SK-N-SH (cell line): ENCODE measurements at regions not wholly inside any gene's neighbourhood (a gene's known extent, or its start where the extent isn't known, plus 50 kb on each side); places are given as distances from the start of the nearest gene placed in this dataset.

Experiments
- CTCF ChIP-seq: fragments of 200-600 bp; sonication (generic); IDR thresholded peaks from 2 replicates; pipeline ENCODE4 v1.6.1; 2017; ENCODE audit warnings: antibody characterized with exemption, mild to moderate bottlenecking, moderate library complexity
- EP300 ChIP-seq, 2 experiments: IDR thresholded peaks; 2 replicates each; pipeline versions ENCODE4 v1.4.0 to v1.6.1; 2012; ENCODE audit warnings: borderline replicate concordance in 1 of 2, low read depth in 1 of 2, low read length in 1 of 2
- EZH2phosphoT487 ChIP-seq: fragments of 200-600 bp; sonication (generic); IDR thresholded peaks from 2 replicates; pipeline ENCODE4 v1.6.1; 2017; ENCODE audit warnings: low read depth, mixed run types, mild to moderate bottlenecking, antibody characterized with exemption, moderate library complexity, borderline replicate concordance
- FOXJ3 ChIP-seq: sonication (generic); formaldehyde crosslinking; IDR thresholded peaks from 2 replicates; pipeline ENCODE4 v1.5.1; 2020; ENCODE audit warnings: mild to moderate bottlenecking, missing genetic modification reagents
- GABPA ChIP-seq: IDR thresholded peaks from 2 replicates; pipeline ENCODE4 v1.4.0; 2012; ENCODE audit warnings: low read depth, mild to moderate bottlenecking
- GATA2 ChIP-seq: sonication (generic); formaldehyde crosslinking; IDR thresholded peaks from 2 replicates; pipeline ENCODE4 v1.5.0; 2020; ENCODE audit warnings: mild to moderate bottlenecking, missing genetic modification reagents
- MAX ChIP-seq: IDR thresholded peaks from 2 replicates; pipeline ENCODE4 v1.4.0; 2012; ENCODE audit warnings: low read depth
- POLR2AphosphoS5 ChIP-seq: IDR thresholded peaks from 2 replicates; pipeline ENCODE4 v1.6.1; 2012; ENCODE audit warnings: low read depth, low read length
- REST ChIP-seq: IDR thresholded peaks from 2 replicates; pipeline ENCODE4 v1.6.1; 2012; ENCODE audit warnings: mild to moderate bottlenecking, low read depth, low read length, moderate library complexity
- USF1 ChIP-seq: IDR thresholded peaks from 2 replicates; pipeline ENCODE4 v1.4.0; 2012; ENCODE audit warnings: low read depth, borderline replicate concordance
- USF2 ChIP-seq: fragments of 150-350 bp; IDR thresholded peaks from 2 replicates; pipeline ENCODE4 v1.6.1; 2017; ENCODE audit warnings: antibody characterized with exemption, low read length, low read depth, borderline replicate concordance
- YY1 ChIP-seq: IDR thresholded peaks from 2 replicates; pipeline ENCODE4 v1.4.0; 2012; ENCODE audit warnings: low read depth, mild to moderate bottlenecking

- TF ChIP-seq CTCF = no peak
- no peak for TF ChIP-seq YY1
- no peak for TF ChIP-seq USF1
- no peak for TF ChIP-seq GATA2 (CRISPR knock-in tag)
- no peak for TF ChIP-seq EP300 (IDR thresholded peaks at IDR 0.05; ENCODE audit: borderline replicate concordance in 1 of 2, low read depth in 1 of 2, low read length in 1 of 2)
- TF ChIP-seq POLR2AphosphoS5 = no peak
- no peak for TF ChIP-seq REST
- TF ChIP-seq USF2 = no peak
- no peak for TF ChIP-seq GABPA
- no peak for TF ChIP-seq FOXJ3 (CRISPR knock-in tag)
- TF ChIP-seq MAX = no peak
- TF ChIP-seq EZH2phosphoT487 = no peak
Observed at GRCh38 chr9:81137976-81138568, 551.3 kb downstream of the TLE1 start.
